ENCODE measurements at regions not wholly inside any gene's neighbourhood (a gene's known extent, or its start where the extent isn't known, plus 50 kb on each side); places are given as distances from the start of the nearest gene placed in this dataset.

DNA sequence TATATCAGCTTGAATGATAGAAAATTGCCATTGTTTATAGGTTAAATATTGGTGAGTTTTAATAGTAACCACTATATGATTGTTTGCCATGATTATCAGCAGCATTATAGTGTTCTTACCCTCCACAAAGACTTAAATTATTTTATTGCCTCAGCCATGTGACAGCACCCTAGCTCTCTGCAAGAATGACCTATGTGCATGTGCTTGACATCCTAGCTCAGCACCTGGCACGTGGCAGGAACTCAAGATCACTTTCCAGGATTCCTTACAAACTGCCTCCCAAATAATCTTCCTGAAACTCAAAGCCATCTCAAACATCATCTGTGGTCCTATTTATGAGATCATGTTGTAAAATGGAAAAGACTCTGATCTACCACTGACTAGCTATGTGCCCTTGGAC is 68.1 kb upstream of the ANKRD30A start:
- Histone ChIP-seq H3K4me1 (ENCODE audit: control insufficient read depth, insufficient read depth, low read length) (no peaks in the 10 kb centered on the region), H2BK15ac (ENCODE audit: low read depth, low read length) (no peak overlapping the region), H3K14ac (replicated peaks; ENCODE audit: low read depth, low read length) (no peak overlapping the region), H2BK20ac (ENCODE audit: low read depth, low read length) (no peak overlapping the region), H4K5ac (ENCODE audit: low read depth, low read length) (no peak overlapping the region), H3K36me3 (ENCODE audit: control insufficient read depth, insufficient read depth, low read length) (no peaks in the 10 kb centered on the region), H3K27me3 (ENCODE audit: control insufficient read depth, insufficient read depth, low read length) (no peaks in the 10 kb centered on the region), H3K56ac (ENCODE audit: extremely low read depth, insufficient read depth, low read length) (no peak overlapping the region), H3K27ac (ENCODE audit: insufficient read depth, low read length) (no peak overlapping the region), H2BK5ac (ENCODE audit: low read depth, low read length, poor library complexity, severe bottlenecking) (no peak overlapping the region), H3K4me2 (ENCODE audit: low read depth, low read length) (no peak overlapping the region), H4K91ac (ENCODE audit: insufficient read depth, low read depth, low read length) (no peak overlapping the region), H3K9ac (ENCODE audit: low read depth, low read length) (no peak overlapping the region), H4K8ac (ENCODE audit: low read depth in 2 of 2, low read length in 2 of 2) (no peak overlapping the region), H2BK120ac (ENCODE audit: low read depth, low read length) (no peak overlapping the region), H3K9me3 (ENCODE audit: control insufficient read depth, insufficient read depth, low read length) (peaks cover 2% of the 10 kb centered on the region), H3K23ac (ENCODE audit: low read depth, low read length) (no peak overlapping the region), H3K18ac (ENCODE audit: low read depth, low read length) (no peak overlapping the region), H3K4me3 (ENCODE audit: insufficient read depth, low read depth, low read length) (no peak overlapping the region), H2AK9ac (replicated peaks; ENCODE audit: low read depth, low read length, poor library complexity) (no peak overlapping the region), H3K79me1 (ENCODE audit: low read depth in 1 of 2, low read length in 2 of 2) (no peaks in the 10 kb centered on the region), H4K20me1 (ENCODE audit: insufficient read depth, low read length) (no peaks in the 10 kb centered on the region), H3K9me1 (ENCODE audit: insufficient read depth, low read length) (no peaks in the 10 kb centered on the region), H2AFZ (replicated peaks; ENCODE audit: low read length, poor library complexity) (no peak overlapping the region), H2AK5ac (ENCODE audit: low read depth, low read length) (no peak overlapping the region), H3K4ac (ENCODE audit: low read depth, low read length) (no peak overlapping the region)
- TF ChIP-seq MXI1 (IDR thresholded peaks at IDR 0.05; ENCODE audit: borderline replicate concordance, low read depth, low read length), result no peak
- TF ChIP-seq RAD21 (IDR thresholded peaks at IDR 0.05; ENCODE audit: low read length), result no peak
- no peak for TF ChIP-seq RFX5 (IDR thresholded peaks at IDR 0.05; ENCODE audit: low read depth, low read length)
- no peak for TF ChIP-seq BHLHE40 (IDR thresholded peaks at IDR 0.05; ENCODE audit: low read depth, low read length)
- TF ChIP-seq NFE2L2 (IDR thresholded peaks at IDR 0.05; ENCODE audit: low read depth, low read length), result no peak
- no peak for TF ChIP-seq MAFK (IDR thresholded peaks at IDR 0.05; ENCODE audit: low read depth, low read length)
- no peak for TF ChIP-seq FOS (IDR thresholded peaks at IDR 0.05; ENCODE audit: low read depth, low read length)
- TF ChIP-seq ELK1 (IDR thresholded peaks at IDR 0.05; ENCODE audit: borderline replicate concordance, low read depth, low read length), result no peak
- no peak for TF ChIP-seq CEBPB (IDR thresholded peaks at IDR 0.05; ENCODE audit: low read depth, low read length)
- no peak for TF ChIP-seq CHD1 (IDR thresholded peaks at IDR 0.05; ENCODE audit: low read depth, low read length)
- no peak for TF ChIP-seq CTCF (conservative IDR thresholded peaks at IDR 0.05; ENCODE audit: low read depth, low read length)
- no peak for TF ChIP-seq USF2 (IDR thresholded peaks at IDR 0.05; ENCODE audit: low read depth, low read length)
- TF ChIP-seq MAZ (IDR thresholded peaks at IDR 0.05; ENCODE audit: borderline replicate concordance, low read depth, low read length), result no peak
- no peak for TF ChIP-seq SMC3 (IDR thresholded peaks at IDR 0.05; ENCODE audit: low read depth, low read length)
- no peak for TF ChIP-seq RCOR1 (IDR thresholded peaks at IDR 0.05; ENCODE audit: insufficient replicate concordance, low read length)
- no peak for TF ChIP-seq POLR2A (IDR thresholded peaks at IDR 0.05; ENCODE audit: low read depth, low read length)
- BruUV-seq (replicated peaks), result no TSS peak
- in situ Hi-C loops (cut with MboI; ENCODE audit: low sequenced_read_pairs) (no loop called here), intact Hi-C loops (cut with micrococcal nuclease) (no loop called here), dilution Hi-C loops (cut with HindIII; ENCODE audit: low sequenced_read_pairs, unreplicated experiment) (no loop called here)
- ChIA-PET POLR2A (ENCODE audit: unreplicated experiment) (no interaction called here), CTCF (no interaction called here)
- WGBS, 2 experiments (ENCODE audit: extremely low coverage in 2 of 2, insufficient read length in 1 of 2), result no CpG with 5 or more reads among the region's 1 CpG
- ATAC-seq (ENCODE audit: low read depth), result no peak
- no peak for DNase-seq

Data from IMR-90 (cell line).